ENCODE measurements at regions not wholly inside any gene's neighbourhood (a gene's known extent, or its start where the extent isn't known, plus 50 kb on each side); places are given as distances from the start of the nearest gene placed in this dataset.

GRCh38 chr6:4487538-4487937, 288.7 kb upstream of the CDYL start:
- TF ChIP-seq CTCF (IDR thresholded peaks at IDR 0.05) (no peak), POLR2AphosphoS5 (IDR thresholded peaks at IDR 0.05; ENCODE audit: low read depth, low read length) (no peak), TCF7L2 (IDR thresholded peaks at IDR 0.05; ENCODE audit: low read depth, low read length) (no peak)

All from Panc1 (cell line).